ENCODE measurements at regions not wholly inside any gene's neighbourhood (a gene's known extent, or its start where the extent isn't known, plus 50 kb on each side); places are given as distances from the start of the nearest gene placed in this dataset.
"Not testable (repeated sequence)": the region's sequence is repeated elsewhere in the genome, so short reads cannot be mapped to it uniquely, and the experiment has no call there.

GRCh38 chrX:138026211-138026610, 460.3 kb downstream of the ZIC3 start:
- DNase-seq = peak; percentile 18

GRCh38 chrX:138031715-138032114, 465.8 kb downstream of the ZIC3 start:
- DNase-seq = no peak

GRCh38 chrX:138034136-138034535, 468.2 kb downstream of the ZIC3 start:
- DNase-seq = no peak

DNA sequence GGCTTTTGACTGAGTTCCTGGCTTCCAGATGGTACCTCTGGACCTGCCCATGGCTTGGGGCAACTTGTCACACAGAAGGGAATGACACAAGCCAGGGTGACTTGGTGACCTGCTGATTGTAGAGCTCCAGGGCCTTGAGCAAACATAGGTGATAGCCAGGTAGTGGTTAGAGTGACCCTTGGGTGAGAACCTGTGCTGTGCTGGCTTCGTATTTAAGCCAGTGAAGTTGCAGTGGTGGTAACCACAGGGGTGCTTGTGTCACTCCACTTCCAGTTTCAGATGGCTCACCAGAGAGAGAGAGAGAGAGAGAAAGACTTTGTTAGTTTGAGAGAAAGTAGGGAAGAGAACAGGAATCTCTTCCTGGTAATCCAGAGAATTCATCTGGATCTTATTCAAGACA, 471.6 kb downstream of the ZIC3 start:
- DNase-seq = no peak

DNA sequence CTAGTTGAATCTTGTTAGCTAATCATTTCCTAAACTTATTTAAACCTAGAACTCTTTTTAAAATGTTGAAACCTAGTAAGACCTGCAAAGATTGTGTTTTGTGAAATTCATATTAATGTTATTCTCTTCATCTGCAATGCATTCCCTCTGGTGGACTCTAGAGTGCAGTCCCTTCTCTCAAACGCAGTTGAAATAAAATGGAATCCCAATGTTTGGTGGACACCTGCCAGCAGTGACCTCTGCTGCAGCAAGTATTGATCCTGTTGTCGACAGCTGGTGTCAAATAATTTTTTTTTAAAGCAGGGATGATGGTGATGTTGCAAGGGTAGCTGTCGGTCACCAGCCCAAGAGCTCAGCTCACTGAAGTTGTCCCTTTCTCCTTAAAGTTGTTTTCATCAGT, 492.0 kb downstream of the ZIC3 start:
- DNase-seq = no peak

- DNase-seq = no peak
Observed at GRCh38 chrX:138058931-138059330, 493.0 kb downstream of the ZIC3 start.

- no peak for DNase-seq
Observed at GRCh38 chrX:138067415-138067814, 501.5 kb downstream of the ZIC3 start.

DNA sequence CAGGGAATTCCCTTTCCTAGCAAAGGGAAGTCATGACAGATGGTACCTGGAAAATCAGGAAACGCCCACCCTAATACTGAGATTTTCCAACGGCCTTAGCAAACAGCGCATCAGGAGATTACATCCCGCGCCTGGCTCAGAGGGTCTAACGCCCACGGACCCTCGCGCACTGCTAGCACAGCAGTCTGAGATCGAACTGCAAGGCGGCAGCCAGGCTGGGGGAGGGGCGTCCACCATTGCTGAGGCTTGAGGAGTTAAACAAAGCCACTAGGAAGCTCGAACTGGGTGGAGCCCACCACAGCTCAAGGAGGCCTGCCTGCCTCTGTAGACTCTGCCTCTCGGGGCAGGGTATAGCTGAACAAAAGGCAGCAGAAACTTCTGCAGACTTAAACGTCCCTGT, 507.7 kb downstream of the ZIC3 start:
- DNase-seq = no peak

- no peak for DNase-seq
Observed at GRCh38 chrX:138082251-138082650, 516.3 kb downstream of the ZIC3 start.

DNA sequence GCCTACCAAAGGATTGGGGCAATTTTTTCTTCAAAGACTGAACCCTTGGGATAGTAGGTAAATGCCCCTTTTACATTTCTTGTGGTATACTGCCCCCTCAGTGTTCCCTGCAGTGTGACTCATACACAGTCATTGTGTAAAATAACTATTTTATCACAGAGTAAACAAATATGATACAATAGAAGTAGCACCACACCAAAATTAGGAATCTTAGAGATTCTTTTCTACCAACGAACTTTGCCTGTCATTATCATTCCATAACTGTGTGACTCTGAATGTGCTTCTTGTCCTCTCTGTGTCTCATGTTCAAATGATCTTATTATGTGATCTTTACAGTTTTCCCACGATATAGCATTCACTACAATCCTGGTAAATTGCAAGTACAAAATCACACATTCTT, 517.0 kb downstream of the ZIC3 start:
- DNase-seq = no peak

DNA sequence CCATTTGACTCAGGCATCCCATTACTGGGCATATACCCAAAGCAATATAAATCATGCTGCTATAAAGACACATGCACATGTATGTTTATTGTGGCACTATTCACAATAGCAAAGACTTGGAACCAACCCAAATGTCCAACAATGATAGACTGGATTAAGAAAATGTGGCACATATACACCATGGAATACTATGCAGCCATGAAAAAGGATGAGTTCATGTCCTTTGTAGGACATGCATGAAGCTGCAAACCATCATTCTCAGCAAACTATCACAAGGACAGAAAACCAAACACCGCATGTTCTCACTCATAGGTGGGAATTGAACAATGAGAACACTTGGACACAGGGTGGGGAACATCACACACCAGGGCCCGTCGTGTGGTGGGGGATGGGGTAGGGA, 545.0 kb downstream of the ZIC3 start:
- not testable (repeated sequence) for DNase-seq

DNA sequence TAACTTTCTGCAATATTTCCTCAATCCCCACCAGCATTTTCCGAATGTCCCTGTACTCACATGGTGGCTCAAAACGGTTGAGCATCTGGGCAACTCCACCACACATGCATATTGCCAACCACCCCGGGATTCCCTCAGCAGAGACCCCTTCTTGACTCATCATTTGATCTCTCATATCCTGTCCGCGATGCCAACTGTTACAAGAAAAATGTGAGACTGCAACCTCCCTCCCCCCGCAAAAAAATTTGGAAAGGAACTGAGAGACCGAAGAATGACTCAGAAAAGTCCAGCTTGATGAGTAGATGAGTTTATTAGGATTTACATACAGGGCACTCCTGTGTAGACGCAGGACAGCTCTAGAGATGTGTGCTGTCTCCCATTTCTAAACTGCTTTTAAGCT, 561.4 kb downstream of the ZIC3 start:
- DNase-seq = no peak

- peak; percentile 53 for DNase-seq
Observed at GRCh38 chrX:138128027-138128671, 562.2 kb downstream of the ZIC3 start.

- DNase-seq = no peak
Observed at GRCh38 chrX:138150709-138151108, 560.8 kb downstream of the FGF13 start.

- no peak for DNase-seq
Observed at GRCh38 chrX:138157850-138158249, 553.7 kb downstream of the FGF13 start.

DNA sequence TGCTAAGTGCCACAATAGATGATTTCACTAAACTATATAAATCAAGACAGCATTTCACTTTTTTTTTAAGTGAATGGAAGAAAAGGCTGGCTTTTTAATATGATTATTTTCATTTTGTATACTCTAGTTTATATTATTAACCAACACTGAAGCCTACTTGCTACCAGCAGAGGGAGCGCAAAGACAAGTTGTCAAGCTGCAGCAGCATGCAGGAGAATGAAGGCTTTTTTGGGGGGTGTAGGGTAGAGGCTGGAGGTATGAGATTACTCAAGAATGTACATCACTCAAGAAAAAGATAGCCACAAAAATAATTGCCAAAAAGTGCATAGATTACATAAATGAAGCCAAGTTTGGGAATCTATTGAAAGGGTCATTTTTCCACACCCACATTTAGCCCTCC, 519.5 kb downstream of the FGF13 start:
- peak; percentile 39 for DNase-seq

- DNase-seq = no peak
Observed at GRCh38 chrX:138229718-138230117, 481.8 kb downstream of the FGF13 start.

- DNase-seq = no peak
Observed at GRCh38 chrX:138240266-138240665, 471.3 kb downstream of the FGF13 start.

GRCh38 chrX:138254001-138254400, 457.5 kb downstream of the FGF13 start:
- DNase-seq = no peak

- DNase-seq = no peak
Observed at GRCh38 chrX:138255373-138255772, 456.1 kb downstream of the FGF13 start.

DNA sequence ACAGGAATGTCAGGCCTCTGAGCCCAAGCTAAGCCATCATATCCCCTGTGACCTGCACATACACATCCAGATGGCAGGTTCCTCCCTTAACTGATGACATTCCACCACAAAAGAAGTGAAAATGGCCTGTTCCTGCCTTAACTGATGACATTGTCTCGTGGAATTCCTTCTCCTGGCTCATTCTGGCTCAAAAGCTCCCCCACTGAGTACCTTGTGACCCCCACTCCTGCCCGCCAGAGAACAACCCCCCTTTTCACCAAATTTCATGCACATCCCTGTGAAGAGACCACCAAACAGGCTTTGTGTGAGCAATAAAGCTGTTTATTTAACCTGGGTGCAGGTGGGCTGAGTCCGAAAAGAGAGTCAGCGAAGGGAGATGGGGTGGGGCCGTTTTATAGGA, 447.4 kb downstream of the FGF13 start:
- DNase-seq = not testable (repeated sequence)

DNA sequence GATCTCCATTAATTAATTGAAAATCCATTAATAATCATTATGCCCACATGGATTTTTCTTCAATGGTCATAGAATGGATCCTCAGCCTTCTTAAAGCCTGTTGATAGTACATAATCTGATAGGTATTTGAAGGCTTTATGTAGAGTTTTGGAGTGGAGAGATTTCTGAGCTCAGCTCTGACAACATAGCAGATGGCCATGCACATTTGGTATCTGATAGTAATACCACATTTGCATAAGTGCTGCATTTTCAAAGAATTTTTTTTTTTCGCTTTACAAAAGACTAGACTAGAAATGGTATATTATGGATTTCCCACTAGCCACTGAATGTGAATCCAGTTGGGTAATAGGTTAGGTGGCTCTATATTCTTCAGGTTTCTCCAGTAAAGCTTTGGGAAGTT, 440.6 kb downstream of the FGF13 start:
- DNase-seq = no peak

GRCh38 chrX:138282598-138283150, 428.8 kb downstream of the FGF13 start:
- DNase-seq = not testable (repeated sequence)

- no peak for DNase-seq
Observed at GRCh38 chrX:138287205-138287877, 424.2 kb downstream of the FGF13 start.

- DNase-seq = no peak
Observed at GRCh38 chrX:138294951-138295350, 416.6 kb downstream of the FGF13 start.

All from activated CD4-positive, alpha-beta T cell treated with anti-CD3 and anti-CD28 coated beads, Interleukin-2, amount 50 U/mL, for 16 hours (primary cell).